HG03280 (cell line): ENCODE measurements at regions not wholly inside any gene's neighbourhood (a gene's known extent, or its start where the extent isn't known, plus 50 kb on each side); places are given as distances from the start of the nearest gene placed in this dataset.
"Not testable (repeated sequence)": the region's sequence is repeated elsewhere in the genome, so short reads cannot be mapped to it uniquely, and the experiment has no call there.

Source experiments
- ATAC-seq: cut with Tn5 transposase; IDR thresholded peaks from one replicate; pipeline ENCODE4 v1.9.1; 2021; ENCODE audit warnings: mild to moderate bottlenecking, moderate library complexity; ENCODE audit not compliant: unreplicated experiment

- ATAC-seq: not testable (repeated sequence)
Observed at GRCh38 chr20:48213635-48214034, 428.4 kb upstream of the SULF2 start.

- no peak for ATAC-seq
Observed at GRCh38 chr20:48212806-48213509, 427.7 kb upstream of the SULF2 start.

- no peak for ATAC-seq
Observed at GRCh38 chr20:48211847-48212246, 426.6 kb upstream of the SULF2 start.

- ATAC-seq: no peak
Observed at GRCh38 chr20:48211238-48211637, 426.0 kb upstream of the SULF2 start.

GRCh38 chr20:48210111-48211027 lies 425.1 kb upstream of the SULF2 start:
- no peak for ATAC-seq

- no peak for ATAC-seq
Observed at GRCh38 chr20:48209102-48209501, 423.8 kb upstream of the SULF2 start.

- ATAC-seq: no peak
Observed at GRCh38 chr20:48208176-48208575, 422.9 kb upstream of the SULF2 start.

- ATAC-seq: no peak
Observed at GRCh38 chr20:48207505-48207904, 422.2 kb upstream of the SULF2 start.

GRCh38 chr20:48205786-48206185 lies 420.5 kb upstream of the SULF2 start:
- ATAC-seq: no peak

- no peak for ATAC-seq
Observed at GRCh38 chr20:48205281-48205782, 420.1 kb upstream of the SULF2 start.

- no peak for ATAC-seq
Observed at GRCh38 chr20:48204499-48204898, 419.2 kb upstream of the SULF2 start.

GRCh38 chr20:48203252-48203651 lies 418.0 kb upstream of the SULF2 start:
- ATAC-seq: no peak

GRCh38 chr20:48202334-48203113 lies 417.2 kb upstream of the SULF2 start:
- no peak for ATAC-seq

- no peak for ATAC-seq
Observed at GRCh38 chr20:48201885-48202284, 416.6 kb upstream of the SULF2 start.

- no peak for ATAC-seq
Observed at GRCh38 chr20:48201188-48201587, 415.9 kb upstream of the SULF2 start.

- ATAC-seq: no peak
Observed at GRCh38 chr20:48198929-48199451, 413.7 kb upstream of the SULF2 start.

GRCh38 chr20:48197066-48197465 lies 411.8 kb upstream of the SULF2 start:
- no peak for ATAC-seq

- no peak for ATAC-seq
Observed at GRCh38 chr20:48196486-48196885, 411.2 kb upstream of the SULF2 start.

GRCh38 chr20:48196001-48196400 lies 410.7 kb upstream of the SULF2 start:
- ATAC-seq: no peak

- no peak for ATAC-seq
Observed at GRCh38 chr20:48195121-48195870, 410.0 kb upstream of the SULF2 start.
